HCT116 (cell line): ENCODE measurements at regions not wholly inside any gene's neighbourhood (a gene's known extent, or its start where the extent isn't known, plus 50 kb on each side); places are given as distances from the start of the nearest gene placed in this dataset.

ENCODE experiments used
- ATAC-seq: fragments of 200-7000 bp; cut with Tn5 transposase; 2 replicates; pipeline ENCODE4 v1.9.1; 2020; ENCODE audit warnings: mild to moderate bottlenecking, moderate library complexity
- BruUV-seq: library from RNA; stranded (reverse); fragments of 400-500 nt; replicated peaks from 2 replicates; lab custom pipeline; 2021; lab: Mats Ljungman, UMichigan
- CTCF ChIA-PET: fragments of 300-600 bp; sonication (Branson Sonifier 250); formaldehyde crosslinking; loops from one replicate; lab custom pipeline; 2021; ENCODE audit warnings: antibody characterized with exemption; lab: Charles Lee
- POLR2A ChIA-PET: fragments of 300-600, 350-600 bp; sonication (Branson Sonifier 250); formaldehyde crosslinking; loops from one replicate; lab custom pipeline; 2021; ENCODE audit warnings: antibody characterized with exemption; lab: Charles Lee
- RAD21 ChIA-PET, 2 experiments: fragments of 300-600 bp; sonication (Branson Sonifier 250); formaldehyde crosslinking; loops; one replicate each; lab custom pipeline; 2023; ENCODE audit warnings: low total read pairs in 2 of 2; ENCODE audit not compliant: uncharacterized antibody in 2 of 2, unreplicated experiment in 2 of 2, low non-redundant PET in 1 of 2; lab: Charles Lee
- DNase-seq: peaks from one replicate; pipeline ENCODE4 v3.0.0-alpha.2; 2010; ENCODE audit warnings: low read depth, low spot score
- H2AFZ ChIP-seq: fragments of 200-600 bp; shearing (Covaris generic), sonication (generic); 2 replicates; pipeline ENCODE4 v1.6.1; 2017; ENCODE audit warnings: low read depth, mixed run types, mixed read lengths, antibody characterized with exemption, low read length; ENCODE audit not compliant: poor library complexity, severe bottlenecking
- H3K27ac ChIP-seq: 2 replicates; pipeline ENCODE4 v1.5.1; 2012; ENCODE audit warnings: low read depth, low read length
- H3K27me3 ChIP-seq: fragments of 200-600 bp; sonication (generic); 2 replicates; pipeline ENCODE4 v1.6.1; 2016; ENCODE audit warnings: mixed run types, low read length, mixed read lengths; ENCODE audit not compliant: insufficient read depth
- H3K36me3 ChIP-seq, 2 experiments: fragments of 200-500 bp in 1 of 2; fragments of 200-600 bp in 1 of 2; sonication (Bioruptor generic) in 1 of 2; sonication (generic) in 1 of 2; 2 replicates each; pipeline versions ENCODE4 v1.5.1 to v1.6.1; 2014 to 2016; ENCODE audit warnings: low read length in 2 of 2, inconsistent platforms in 1 of 2, mixed read lengths in 1 of 2, mixed run types in 1 of 2; ENCODE audit not compliant: insufficient read depth in 2 of 2, control insufficient read depth in 1 of 2
- H3K4me1 ChIP-seq, 2 experiments: fragments of 200-600 bp in 1 of 2; sonication (generic) in 1 of 2; 2 replicates each; pipeline versions ENCODE4 v1.5.1 to v1.6.1; 2012 to 2017; ENCODE audit warnings: low read length in 2 of 2, inconsistent platforms in 1 of 2, mild to moderate bottlenecking in 1 of 2, mixed read lengths in 1 of 2, mixed run types in 1 of 2, moderate library complexity in 1 of 2; ENCODE audit not compliant: insufficient read depth in 2 of 2, control insufficient read depth in 1 of 2
- H3K4me2 ChIP-seq: fragments of 200-600 bp; sonication (generic); 2 replicates; pipeline ENCODE4 v1.6.1; 2017; ENCODE audit warnings: mixed run types, low read length, mixed read lengths
- H3K4me3 ChIP-seq, 2 experiments: fragments of 200-600 bp in 1 of 2; sonication (generic) in 1 of 2; replicated peaks in 1 of 2; 2 replicates each; pipeline ENCODE4 v1.5.1; 2011 to 2016; ENCODE audit warnings: low read length in 2 of 2, control low read depth in 1 of 2, low read depth in 1 of 2, mild to moderate bottlenecking in 1 of 2, mixed read lengths in 1 of 2, mixed run types in 1 of 2
- H3K79me2 ChIP-seq: fragments of 200-600 bp; sonication (generic); 2 replicates; pipeline ENCODE4 v1.6.1; 2017; ENCODE audit warnings: mild to moderate bottlenecking, mixed run types, low read length, moderate library complexity, mixed read lengths; ENCODE audit not compliant: insufficient read depth
- H3K9ac ChIP-seq: fragments of 200-600 bp; sonication (generic); 2 replicates; pipeline ENCODE4 v1.6.1; 2016; ENCODE audit warnings: low read length, mixed read lengths
- H3K9me2 ChIP-seq: fragments of 200-600 bp; sonication (generic), shearing (Covaris generic); 2 replicates; pipeline ENCODE4 v1.6.1; 2017; ENCODE audit warnings: mixed run types, mild to moderate bottlenecking, moderate library complexity; ENCODE audit not compliant: insufficient read depth
- H3K9me3 ChIP-seq, 2 experiments: fragments of 200-500 bp in 1 of 2; fragments of 200-600 bp in 1 of 2; sonication (Bioruptor generic) in 1 of 2; sonication (generic) in 1 of 2; 2 replicates each; pipeline ENCODE4 v1.6.1; 2014 to 2017; ENCODE audit warnings: low read length in 2 of 2, mixed read lengths in 2 of 2, inconsistent platforms in 1 of 2, low read depth in 1 of 2, mild to moderate bottlenecking in 1 of 2, mixed run types in 1 of 2, moderate library complexity in 1 of 2; ENCODE audit not compliant: control insufficient read depth in 1 of 2, insufficient read depth in 1 of 2
- H4K20me1 ChIP-seq: fragments of 200-600 bp; sonication (generic), shearing (Covaris generic); 2 replicates; pipeline ENCODE4 v1.6.1; 2017; ENCODE audit warnings: mixed run types, mild to moderate bottlenecking, moderate library complexity; ENCODE audit not compliant: insufficient read depth
- CBX3 ChIP-seq: IDR thresholded peaks from 2 replicates; pipeline ENCODE4 v1.6.1; 2012; ENCODE audit warnings: low read depth
- CEBPB ChIP-seq: IDR thresholded peaks from 2 replicates; pipeline ENCODE4 v1.6.1; 2012; ENCODE audit warnings: low read depth
- EZH2 ChIP-seq: fragments of 200-600 bp; sonication (generic); IDR thresholded peaks from 2 replicates; pipeline ENCODE4 v1.6.1; 2017; ENCODE audit warnings: antibody characterized with exemption, mixed run types
- JUND ChIP-seq: IDR thresholded peaks from 2 replicates; pipeline ENCODE4 v1.6.1; 2012
- POLR2AphosphoS5 ChIP-seq: IDR thresholded peaks from 2 replicates; pipeline ENCODE4 v1.6.1; 2011; ENCODE audit warnings: mild to moderate bottlenecking, low read depth, low read length, moderate library complexity
- RAD21 ChIP-seq: IDR thresholded peaks from 2 replicates; pipeline ENCODE4 v1.6.1; 2012; ENCODE audit warnings: low read depth, mild to moderate bottlenecking
- SP1 ChIP-seq: IDR thresholded peaks from 2 replicates; pipeline ENCODE4 v1.6.1; 2012; ENCODE audit warnings: low read depth
- TCF7L2 ChIP-seq: IDR thresholded peaks from 2 replicates; pipeline ENCODE4 v1.7.0; 2011; ENCODE audit warnings: borderline replicate concordance, inconsistent platforms; ENCODE audit not compliant: insufficient read depth, insufficient read length; ENCODE audit errors: extremely low read depth
- ZFX ChIP-seq: fragments of 450-650 bp; IDR thresholded peaks from 2 replicates; pipeline ENCODE4 v1.6.1; 2017
- ZNF274 ChIP-seq: fragments of 200-500 bp; sonication (Bioruptor generic); IDR thresholded peaks from 2 replicates; pipeline ENCODE4 v1.6.1; 2014; ENCODE audit warnings: mild to moderate bottlenecking, low read depth, low read length, inconsistent platforms
- intact Hi-C: fragments of 100-400 bp; cut with micrococcal nuclease; formaldehyde crosslinking; loops from 2 replicates; pipeline ENCODE4 v1.10.0; 2022
- TF ChIP-seq, protein P1 (sequence below): IDR thresholded peaks from 2 replicates; pipeline ENCODE4 v1.6.1; 2012
- TF ChIP-seq, protein P2 (sequence below), 3 experiments: fragments of 200-600 bp in 1 of 3; sonication (generic) in 1 of 3; IDR thresholded peaks in 2 of 3; conservative IDR thresholded peaks in 1 of 3; 2 replicates each; pipeline ENCODE4 v1.5.1; 2012 to 2017; ENCODE audit warnings: low read depth in 2 of 3, low read length in 2 of 3, antibody characterized with exemption in 1 of 3, borderline replicate concordance in 1 of 3, control low read depth in 1 of 3, mild to moderate bottlenecking in 1 of 3, mixed read lengths in 1 of 3, mixed run types in 1 of 3, moderate library complexity in 1 of 3; ENCODE audit not compliant: insufficient read depth in 1 of 3
- TF ChIP-seq, protein P3 (sequence below): IDR thresholded peaks from 2 replicates; pipeline ENCODE4 v1.6.1; 2012; ENCODE audit warnings: low read depth
- TF ChIP-seq, protein P4 (sequence below): IDR thresholded peaks from 2 replicates; pipeline ENCODE4 v1.6.1; 2012

DNA sequence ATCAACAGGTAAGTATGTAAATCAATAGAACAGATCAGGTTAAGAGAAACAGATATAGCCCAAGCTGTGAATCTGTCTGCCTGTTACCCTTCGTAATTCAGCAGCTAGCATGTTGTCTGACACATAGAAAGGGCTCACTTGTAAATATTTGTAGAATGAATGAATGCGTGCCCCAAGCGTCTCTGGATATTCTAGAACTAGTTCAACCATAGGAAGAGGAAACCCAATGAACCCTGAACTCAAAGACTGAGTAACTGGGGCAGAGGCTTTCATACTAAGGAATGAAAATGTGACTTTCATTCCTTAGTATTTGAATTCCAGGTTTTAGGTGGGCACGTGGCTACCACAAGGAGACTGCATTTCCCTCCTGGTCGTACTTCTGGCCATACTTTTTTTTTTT lies 60.1 kb upstream of the SMYD2 start:
- Histone ChIP-seq H2AFZ (no peak overlapping the region), H3K4me3 (no peak overlapping the region), H3K9ac (no peak overlapping the region), H3K9me3 (no peaks in the 10 kb centered on the region)
- CTCF ChIA-PET = interaction anchor here (0.7 kb wide), 1 partner anchor 9 kb away, joined by 3 read pairs; no protein-coding TSS in a partner anchor
- ATAC-seq = no peak
- TF ChIP-seq ZNF274 (no peak), EZH2 (no peak), RAD21 (no peak), ZFX (no peak), POLR2AphosphoS5 (no peak), TCF7L2 (no peak), CBX3 (no peak), SP1 (no peak), JUND (no peak), CEBPB (no peak)
- TF ChIP-seq, protein P1, sequence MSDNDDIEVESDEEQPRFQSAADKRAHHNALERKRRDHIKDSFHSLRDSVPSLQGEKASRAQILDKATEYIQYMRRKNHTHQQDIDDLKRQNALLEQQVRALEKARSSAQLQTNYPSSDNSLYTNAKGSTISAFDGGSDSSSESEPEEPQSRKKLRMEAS = no peak
- TF ChIP-seq, protein P2, sequence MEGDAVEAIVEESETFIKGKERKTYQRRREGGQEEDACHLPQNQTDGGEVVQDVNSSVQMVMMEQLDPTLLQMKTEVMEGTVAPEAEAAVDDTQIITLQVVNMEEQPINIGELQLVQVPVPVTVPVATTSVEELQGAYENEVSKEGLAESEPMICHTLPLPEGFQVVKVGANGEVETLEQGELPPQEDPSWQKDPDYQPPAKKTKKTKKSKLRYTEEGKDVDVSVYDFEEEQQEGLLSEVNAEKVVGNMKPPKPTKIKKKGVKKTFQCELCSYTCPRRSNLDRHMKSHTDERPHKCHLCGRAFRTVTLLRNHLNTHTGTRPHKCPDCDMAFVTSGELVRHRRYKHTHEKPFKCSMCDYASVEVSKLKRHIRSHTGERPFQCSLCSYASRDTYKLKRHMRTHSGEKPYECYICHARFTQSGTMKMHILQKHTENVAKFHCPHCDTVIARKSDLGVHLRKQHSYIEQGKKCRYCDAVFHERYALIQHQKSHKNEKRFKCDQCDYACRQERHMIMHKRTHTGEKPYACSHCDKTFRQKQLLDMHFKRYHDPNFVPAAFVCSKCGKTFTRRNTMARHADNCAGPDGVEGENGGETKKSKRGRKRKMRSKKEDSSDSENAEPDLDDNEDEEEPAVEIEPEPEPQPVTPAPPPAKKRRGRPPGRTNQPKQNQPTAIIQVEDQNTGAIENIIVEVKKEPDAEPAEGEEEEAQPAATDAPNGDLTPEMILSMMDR (IDR thresholded peaks at IDR 0.05 in 2 of 3, conservative IDR thresholded peaks at IDR 0.05 in 1 of 3; ENCODE audit: borderline replicate concordance in 1 of 3, insufficient read depth in 1 of 3, low read depth in 2 of 3, low read length in 2 of 3) = no peak
- TF ChIP-seq, protein P3, sequence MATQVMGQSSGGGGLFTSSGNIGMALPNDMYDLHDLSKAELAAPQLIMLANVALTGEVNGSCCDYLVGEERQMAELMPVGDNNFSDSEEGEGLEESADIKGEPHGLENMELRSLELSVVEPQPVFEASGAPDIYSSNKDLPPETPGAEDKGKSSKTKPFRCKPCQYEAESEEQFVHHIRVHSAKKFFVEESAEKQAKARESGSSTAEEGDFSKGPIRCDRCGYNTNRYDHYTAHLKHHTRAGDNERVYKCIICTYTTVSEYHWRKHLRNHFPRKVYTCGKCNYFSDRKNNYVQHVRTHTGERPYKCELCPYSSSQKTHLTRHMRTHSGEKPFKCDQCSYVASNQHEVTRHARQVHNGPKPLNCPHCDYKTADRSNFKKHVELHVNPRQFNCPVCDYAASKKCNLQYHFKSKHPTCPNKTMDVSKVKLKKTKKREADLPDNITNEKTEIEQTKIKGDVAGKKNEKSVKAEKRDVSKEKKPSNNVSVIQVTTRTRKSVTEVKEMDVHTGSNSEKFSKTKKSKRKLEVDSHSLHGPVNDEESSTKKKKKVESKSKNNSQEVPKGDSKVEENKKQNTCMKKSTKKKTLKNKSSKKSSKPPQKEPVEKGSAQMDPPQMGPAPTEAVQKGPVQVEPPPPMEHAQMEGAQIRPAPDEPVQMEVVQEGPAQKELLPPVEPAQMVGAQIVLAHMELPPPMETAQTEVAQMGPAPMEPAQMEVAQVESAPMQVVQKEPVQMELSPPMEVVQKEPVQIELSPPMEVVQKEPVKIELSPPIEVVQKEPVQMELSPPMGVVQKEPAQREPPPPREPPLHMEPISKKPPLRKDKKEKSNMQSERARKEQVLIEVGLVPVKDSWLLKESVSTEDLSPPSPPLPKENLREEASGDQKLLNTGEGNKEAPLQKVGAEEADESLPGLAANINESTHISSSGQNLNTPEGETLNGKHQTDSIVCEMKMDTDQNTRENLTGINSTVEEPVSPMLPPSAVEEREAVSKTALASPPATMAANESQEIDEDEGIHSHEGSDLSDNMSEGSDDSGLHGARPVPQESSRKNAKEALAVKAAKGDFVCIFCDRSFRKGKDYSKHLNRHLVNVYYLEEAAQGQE = no peak
- TF ChIP-seq, protein P4, sequence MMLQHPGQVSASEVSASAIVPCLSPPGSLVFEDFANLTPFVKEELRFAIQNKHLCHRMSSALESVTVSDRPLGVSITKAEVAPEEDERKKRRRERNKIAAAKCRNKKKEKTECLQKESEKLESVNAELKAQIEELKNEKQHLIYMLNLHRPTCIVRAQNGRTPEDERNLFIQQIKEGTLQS = no peak
- TF ChIP-seq, all 23 proteins: peak for 0
- Histone ChIP-seq H3K4me1 (no peaks in the 10 kb centered on the region), H3K9me2 (no peaks in the 10 kb centered on the region), H3K79me2 (no peaks in the 10 kb centered on the region), H3K36me3 (no peaks in the 10 kb centered on the region), H3K27ac (no peak overlapping the region), H4K20me1 (no peaks in the 10 kb centered on the region), H3K4me2 (no peak overlapping the region), H3K27me3 (peaks cover 22% of the 10 kb centered on the region)
- no peak for DNase-seq
- ChIA-PET POLR2A (no interaction called here), RAD21 (no interaction called here)
- intact Hi-C loops = no loop called here
- no TSS peak for BruUV-seq
